Retinal pigment epithelial cell (primary cell): ENCODE measurements at regions not wholly inside any gene's neighbourhood (a gene's known extent, or its start where the extent isn't known, plus 50 kb on each side); places are given as distances from the start of the nearest gene placed in this dataset.

Source experiments
- DNase-seq: peaks from one replicate; pipeline ENCODE4 v3.0.0-alpha.2; 2010; ENCODE audit warnings: low read depth
- H3K4me3 ChIP-seq: 2 replicates; pipeline ENCODE4 v1.5.1; 2011; ENCODE audit warnings: mild to moderate bottlenecking, low read length, control low read depth, moderate library complexity
- CTCF ChIP-seq: conservative IDR thresholded peaks from 2 replicates; pipeline ENCODE4 v1.5.1; 2011; ENCODE audit warnings: low read depth, low read length, control low read depth, inconsistent platforms

- H3K4me3 ChIP-seq: no peak overlapping the region
- no peak for TF ChIP-seq CTCF
- no peak for DNase-seq
These were observed 166.8 kb upstream of the FRG1 start for GRCh38 chr4:189773909-189774308.

- no peak for TF ChIP-seq CTCF
- no peak for DNase-seq
- no peak overlapping the region for H3K4me3 ChIP-seq
These were observed 161.2 kb upstream of the FRG1 start for GRCh38 chr4:189779281-189779980.

DNA sequence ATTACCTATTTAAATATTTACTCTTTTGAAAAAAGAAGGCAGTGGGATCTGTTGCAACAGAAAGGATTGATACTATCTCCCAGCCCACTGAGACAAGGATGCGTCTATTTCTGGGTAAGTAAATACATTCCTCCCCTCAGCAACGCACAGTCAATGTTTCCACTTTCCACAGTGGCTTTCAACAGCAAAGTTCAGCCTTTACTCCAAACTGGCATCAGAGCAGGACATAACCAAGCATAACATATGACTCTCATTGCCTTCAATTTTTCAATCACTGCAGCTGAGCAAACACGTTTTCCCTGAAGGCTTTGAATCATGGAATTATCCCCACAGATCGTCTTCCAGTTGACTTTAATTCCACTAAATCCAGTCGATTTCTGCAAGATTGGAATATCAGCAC is 160.3 kb upstream of the FRG1 start:
- H3K4me3 ChIP-seq: no peak overlapping the region
- TF ChIP-seq CTCF: no peak
- no peak for DNase-seq

DNA sequence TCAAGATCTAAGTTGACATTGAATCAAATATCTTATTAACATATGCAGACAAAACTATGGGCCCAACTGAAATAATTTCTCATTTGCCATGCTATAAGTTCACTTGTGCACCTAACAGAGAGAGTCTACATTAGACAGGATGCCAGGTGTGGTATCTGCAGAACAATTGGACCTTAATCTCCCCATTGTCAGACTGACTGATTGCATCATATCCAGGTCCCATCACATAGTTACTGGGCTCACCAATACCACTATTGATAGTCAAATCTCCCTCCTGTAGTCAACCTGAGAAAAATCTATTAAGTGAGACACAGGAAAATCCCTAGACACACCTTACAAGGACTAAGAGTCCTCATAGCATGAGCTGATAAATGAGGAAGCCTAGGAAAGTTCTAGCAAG is 156.0 kb upstream of the FRG1 start:
- no peak overlapping the region for H3K4me3 ChIP-seq
- TF ChIP-seq CTCF: no peak
- DNase-seq: no peak

GRCh38 chr4:189785257-189785656 is 155.4 kb upstream of the FRG1 start:
- no peak overlapping the region for H3K4me3 ChIP-seq
- no peak for DNase-seq
- TF ChIP-seq CTCF: no peak

DNA sequence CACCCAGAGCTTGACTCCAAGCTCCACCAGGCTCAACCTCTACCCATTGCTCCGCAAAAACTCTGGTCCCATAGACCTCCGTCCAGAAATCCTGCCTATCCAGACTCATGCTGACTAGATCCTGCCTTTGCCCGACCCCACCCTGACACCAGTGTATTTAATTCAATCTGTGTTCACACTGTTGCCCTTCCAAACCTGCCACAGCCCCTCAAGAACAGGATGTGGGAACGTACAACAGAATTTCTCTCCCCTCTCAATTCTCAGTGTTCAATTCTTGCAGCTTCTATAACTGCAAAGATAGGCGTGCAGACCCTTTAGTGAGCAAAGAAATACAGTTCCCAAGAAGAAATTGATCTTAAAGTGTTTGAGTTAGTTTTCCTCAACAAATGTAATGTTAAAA is 154.2 kb upstream of the FRG1 start:
- H3K4me3 ChIP-seq: no peak overlapping the region
- DNase-seq: no peak
- no peak for TF ChIP-seq CTCF

GRCh38 chr4:189787216-189788031 is 153.2 kb upstream of the FRG1 start:
- no peak for DNase-seq
- TF ChIP-seq CTCF: no peak
- H3K4me3 ChIP-seq: no peak overlapping the region
